Aorta (tissue), 5 donors: ENCODE measurements at regions not wholly inside any gene's neighbourhood (a gene's known extent, or its start where the extent isn't known, plus 50 kb on each side); places are given as distances from the start of the nearest gene placed in this dataset.
"Not testable (repeated sequence)": the region's sequence is repeated elsewhere in the genome, so short reads cannot be mapped to it uniquely, and the experiment has no call there.

Source experiments
- ATAC-seq: fragments of 200-7000 bp; cut with Tn5 transposase; one replicate; pipeline ENCODE4 v1.9.1; 2022; ENCODE audit warnings: moderate library complexity; ENCODE audit not compliant: low FRiP score
- DNase-seq, 2 donors: peaks; one replicate each; pipeline ENCODE4 v3.0.0-alpha.2; 2020
- H3K27ac ChIP-seq, 2 donors: one replicate each; pipeline ENCODE4 v1.5.1; 2013; ENCODE audit warnings: low read length in 2 of 2, mild to moderate bottlenecking in 2 of 2, moderate library complexity in 2 of 2, control low read depth in 1 of 2, inconsistent platforms in 1 of 2, low read depth in 1 of 2
- H3K27me3 ChIP-seq, 2 donors: one replicate each; pipeline ENCODE4 v1.6.1; 2013; ENCODE audit warnings: control low read depth in 1 of 2, low read length in 1 of 2, mild to moderate bottlenecking in 1 of 2, moderate library complexity in 1 of 2; ENCODE audit not compliant: insufficient read depth in 2 of 2, control insufficient read depth in 1 of 2
- H3K36me3 ChIP-seq, 2 donors: one replicate each; pipeline ENCODE4 v1.6.1; 2013; ENCODE audit warnings: control low read depth in 1 of 2, low read length in 1 of 2, mild to moderate bottlenecking in 1 of 2; ENCODE audit not compliant: insufficient read depth in 2 of 2, control insufficient read depth in 1 of 2
- H3K4me1 ChIP-seq, 2 donors: one replicate each; pipeline ENCODE4 v1.6.1; 2013; ENCODE audit warnings: low read length in 2 of 2, control low read depth in 1 of 2, mild to moderate bottlenecking in 1 of 2, moderate library complexity in 1 of 2; ENCODE audit not compliant: insufficient read depth in 2 of 2, control insufficient read depth in 1 of 2
- H3K4me3 ChIP-seq, 2 donors: one replicate each; pipeline ENCODE4 v1.5.1; 2013; ENCODE audit warnings: low read length in 2 of 2, control low read depth in 1 of 2, mild to moderate bottlenecking in 1 of 2
- H3K9me3 ChIP-seq: one replicate; pipeline ENCODE4 v1.6.1; 2013; ENCODE audit warnings: mild to moderate bottlenecking, low read length; ENCODE audit not compliant: control insufficient read depth
- WGBS, 2 donors: extraction: QIAGEN DNeasy Blood & Tissue Kit; methylation state at CpG; one replicate each; pipeline ENCODE4 v1.1.7; 2013; 5-methylcytosine and 5-hydroxymethylcytosine counted together
- intact Hi-C, 2 donors: fragments of 100-400 bp; cut with DNase I; formaldehyde crosslinking; loops; one replicate each; pipeline versions ENCODE4 v1.14.2 to v1.15.0; 2022
- donor health status: healthy with polysubstance abuse.
- donor health status: Bipolar disorder and iron deficiency.
- donor health status: DM: no; HTN: no; CAD: no.
- donor health status: DM: no; HTN: no; CAD: no.
- donor health status: DM: yes; HTN: yes; CAD: no.

GRCh38 chr1:149369081-149369480 is 105.8 kb upstream of the NBPF19 start:
- not testable (repeated sequence) for ATAC-seq

GRCh38 chr1:149371955-149372354 is 102.9 kb upstream of the NBPF19 start:
- DNase-seq, H3K27me3 ChIP-seq: not testable (repeated sequence)

More at GRCh38 chr1:149369081-149369480, 105.8 kb upstream of the NBPF19 start:
- H3K9me3 ChIP-seq, H3K27ac ChIP-seq, H3K27me3 ChIP-seq, DNase-seq, H3K36me3 ChIP-seq, H3K4me3 ChIP-seq, H3K4me1 ChIP-seq, intact Hi-C loops: not testable (repeated sequence)
- no CpG with 5 or more reads among the region's 1 CpG for WGBS, 2 donors

DNA sequence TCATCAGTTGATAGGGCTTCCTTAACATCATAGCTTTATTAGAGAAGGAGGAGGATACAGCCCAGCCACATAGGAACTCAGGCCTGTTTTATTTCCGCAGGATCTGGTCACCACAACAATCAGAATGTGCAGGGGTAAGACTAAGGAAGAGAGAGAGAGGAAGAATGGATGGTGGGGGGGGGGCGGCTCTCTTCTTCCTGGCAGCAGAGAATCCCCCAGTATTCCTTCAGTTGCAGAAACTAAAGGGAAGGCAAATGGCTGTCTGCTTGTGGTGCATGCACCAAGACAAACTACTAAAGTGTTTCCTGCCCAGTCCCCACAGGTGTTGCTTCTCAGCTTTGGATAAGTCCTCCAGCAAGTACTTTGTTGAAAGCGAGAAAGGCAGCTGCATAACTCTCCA is 96.4 kb upstream of the NBPF19 start:
- intact Hi-C loops, H3K4me1 ChIP-seq, H3K4me3 ChIP-seq, H3K27ac ChIP-seq, H3K27me3 ChIP-seq, H3K9me3 ChIP-seq, H3K36me3 ChIP-seq, ATAC-seq: not testable (repeated sequence)
- 60 to 91% methylated on average over 1 to 2 of the region's 3 CpGs for whole genome bisulfite sequencing, 2 donors
- DNase-seq: peak in 1 of 2 donors; percentile 25

More at GRCh38 chr1:149371955-149372354, 102.9 kb upstream of the NBPF19 start:
- H3K9me3 ChIP-seq, ATAC-seq, intact Hi-C loops, H3K27ac ChIP-seq, H3K4me1 ChIP-seq, H3K4me3 ChIP-seq, H3K36me3 ChIP-seq: not testable (repeated sequence)
- WGBS, 2 donors: 95 to 100% methylated on average over 1 of the region's 4 CpGs

GRCh38 chr1:149390173-149390926 is 84.5 kb upstream of the NBPF19 start:
- H3K27ac ChIP-seq: peak overlapping the region in 1 of 2 donors; percentile 57
- H3K27me3 ChIP-seq, intact Hi-C loops, H3K4me1 ChIP-seq, H3K36me3 ChIP-seq, H3K9me3 ChIP-seq: not testable (repeated sequence)
- peak overlapping the region in 1 of 2 donors; percentile 54 for H3K4me3 ChIP-seq
- ATAC-seq: peak; percentile 74
- WGBS, 2 donors: 1% methylated on average over 16 to 53 of the region's 69 CpGs
- DNase-seq: peak; percentile 90 to 94

DNA sequence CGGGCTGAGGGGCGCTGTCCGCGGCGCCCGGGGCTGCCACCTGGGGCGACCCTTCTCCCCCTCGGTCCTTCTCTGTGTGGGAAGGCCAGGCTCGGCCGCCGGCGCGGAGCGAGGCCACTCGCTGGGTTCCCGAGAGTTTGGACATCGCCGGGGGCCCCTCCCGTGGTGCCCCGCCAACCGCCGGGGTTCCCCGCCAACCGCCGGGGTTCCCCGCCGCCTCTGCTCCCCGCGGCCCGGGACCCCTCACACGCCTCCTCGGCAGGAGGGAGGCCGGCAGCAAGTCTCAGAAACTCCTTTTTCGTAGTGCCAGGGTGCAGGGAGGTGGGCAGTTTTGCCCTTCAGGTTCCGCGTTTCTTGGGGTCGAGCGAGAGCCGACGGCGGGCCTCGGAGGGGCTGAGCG is 83.9 kb upstream of the NBPF19 start:
- H3K9me3 ChIP-seq, H3K36me3 ChIP-seq, H3K4me1 ChIP-seq, ATAC-seq, intact Hi-C loops, H3K27me3 ChIP-seq, H3K27ac ChIP-seq, DNase-seq: not testable (repeated sequence)
- WGBS, 2 donors: 0% methylated on average over 5 of the region's 43 CpGs; no CpG with 5 or more reads in 1 of the 2 donors
- peak overlapping the region in 1 of 2 donors; percentile 54 for H3K4me3 ChIP-seq

- H3K4me1 ChIP-seq, H3K36me3 ChIP-seq, ATAC-seq, H3K27me3 ChIP-seq, DNase-seq, H3K27ac ChIP-seq, H3K9me3 ChIP-seq, intact Hi-C loops, H3K4me3 ChIP-seq: not testable (repeated sequence)
- WGBS, 2 donors: 83 to 92% methylated on average over 2 of the region's 2 CpGs
Observed at GRCh38 chr1:149395802-149396201, 79.0 kb upstream of the NBPF19 start.

GRCh38 chr1:149398527-149398926 is 76.3 kb upstream of the NBPF19 start:
- H3K36me3 ChIP-seq, H3K9me3 ChIP-seq, H3K27me3 ChIP-seq, DNase-seq, intact Hi-C loops, H3K4me1 ChIP-seq, H3K27ac ChIP-seq, ATAC-seq, H3K4me3 ChIP-seq: not testable (repeated sequence)
- 12 to 23% methylated on average over 6 of the region's 6 CpGs for WGBS, 2 donors

DNA sequence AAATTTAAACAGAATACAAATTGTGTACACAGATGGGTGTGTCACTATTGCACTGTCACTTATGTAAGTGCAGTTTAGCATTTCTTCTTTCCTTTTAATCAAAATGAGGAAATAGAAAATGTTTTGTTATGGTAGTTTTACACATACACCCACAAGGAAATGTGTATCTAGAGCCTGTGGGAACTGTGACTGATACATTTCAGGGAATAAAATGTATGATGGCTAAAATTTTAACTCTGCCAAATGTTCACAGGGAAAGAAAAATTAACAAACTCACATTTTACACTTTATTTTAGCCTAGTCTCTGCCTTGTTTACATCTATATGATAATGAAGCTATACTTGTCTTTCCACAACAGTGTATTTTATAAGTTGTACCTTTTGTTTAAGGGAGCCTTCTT is 66.4 kb upstream of the NBPF19 start:
- H3K36me3 ChIP-seq, intact Hi-C loops, H3K27me3 ChIP-seq, H3K9me3 ChIP-seq, H3K27ac ChIP-seq, DNase-seq, H3K4me1 ChIP-seq, H3K4me3 ChIP-seq, ATAC-seq: not testable (repeated sequence)

- DNase-seq, H3K9me3 ChIP-seq, H3K36me3 ChIP-seq, H3K4me3 ChIP-seq, ATAC-seq, H3K27me3 ChIP-seq, H3K27ac ChIP-seq, intact Hi-C loops, H3K4me1 ChIP-seq: not testable (repeated sequence)
- WGBS, 2 donors: no CpG with 5 or more reads among the region's 1 CpG
Observed at GRCh38 chr1:149415373-149415772, 59.5 kb upstream of the NBPF19 start.
